Brain microvascular endothelial cell (primary cell): ENCODE measurements at regions not wholly inside any gene's neighbourhood (a gene's known extent, or its start where the extent isn't known, plus 50 kb on each side); places are given as distances from the start of the nearest gene placed in this dataset.

Experiments
- DNase-seq: peaks from one replicate; pipeline ENCODE4 v3.0.0-alpha.2; 2020
- H3K27ac ChIP-seq: fragments of 250-450 bp; sonication (Bioruptor Pico); 2 replicates; pipeline ENCODE4 v1.5.1; 2020; ENCODE audit warnings: mild to moderate bottlenecking, moderate library complexity
- H3K27me3 ChIP-seq: fragments of 250-450 bp; sonication (Bioruptor Pico); replicated peaks from 2 replicates; pipeline ENCODE4 v1.5.1; 2020; ENCODE audit warnings: mild to moderate bottlenecking
- H3K36me3 ChIP-seq: fragments of 250-450 bp; sonication (Bioruptor Pico); replicated peaks from 2 replicates; pipeline ENCODE4 v1.5.1; 2020; ENCODE audit warnings: mild to moderate bottlenecking
- H3K4me3 ChIP-seq: 2 replicates; pipeline ENCODE4 v1.5.1; 2011; ENCODE audit warnings: low read depth, mild to moderate bottlenecking, control low read depth, low read length, moderate library complexity
- in situ Hi-C: cut with HindIII; loops from 2 replicates; pipeline ENCODE4 v1.10.0; 2017; ENCODE audit warnings: low sequenced_read_pairs, low pct_ligation_motif_present
- TF ChIP-seq, protein P1 (sequence below): IDR thresholded peaks from 2 replicates; pipeline ENCODE4 v1.5.1; 2011; ENCODE audit warnings: low read depth, mild to moderate bottlenecking, moderate library complexity, low read length, control low read depth, inconsistent platforms; ENCODE audit errors: missing control alignments

DNA sequence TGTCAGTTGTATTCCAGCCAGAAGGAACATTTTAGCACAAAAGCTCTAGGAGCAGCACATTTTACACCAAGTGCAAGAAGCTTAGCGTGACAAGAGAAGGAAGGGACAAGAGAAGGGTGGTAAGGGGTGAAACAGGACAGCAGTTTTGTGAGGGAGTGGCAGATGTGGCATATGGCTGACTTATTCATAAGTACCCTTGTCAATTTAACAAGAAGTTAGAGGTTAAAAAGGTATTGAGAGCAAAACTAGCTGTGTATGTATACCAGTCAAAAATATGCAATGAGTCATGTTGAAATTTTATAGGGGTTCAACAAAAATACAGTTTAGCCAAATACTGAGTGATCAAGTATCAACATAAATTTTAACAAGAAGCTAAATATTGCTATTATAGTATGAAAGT, 561.5 kb upstream of the POT1 start:
- in situ Hi-C loops: no loop called here
- no peak overlapping the region for H3K27ac ChIP-seq
- TF ChIP-seq, protein P1, sequence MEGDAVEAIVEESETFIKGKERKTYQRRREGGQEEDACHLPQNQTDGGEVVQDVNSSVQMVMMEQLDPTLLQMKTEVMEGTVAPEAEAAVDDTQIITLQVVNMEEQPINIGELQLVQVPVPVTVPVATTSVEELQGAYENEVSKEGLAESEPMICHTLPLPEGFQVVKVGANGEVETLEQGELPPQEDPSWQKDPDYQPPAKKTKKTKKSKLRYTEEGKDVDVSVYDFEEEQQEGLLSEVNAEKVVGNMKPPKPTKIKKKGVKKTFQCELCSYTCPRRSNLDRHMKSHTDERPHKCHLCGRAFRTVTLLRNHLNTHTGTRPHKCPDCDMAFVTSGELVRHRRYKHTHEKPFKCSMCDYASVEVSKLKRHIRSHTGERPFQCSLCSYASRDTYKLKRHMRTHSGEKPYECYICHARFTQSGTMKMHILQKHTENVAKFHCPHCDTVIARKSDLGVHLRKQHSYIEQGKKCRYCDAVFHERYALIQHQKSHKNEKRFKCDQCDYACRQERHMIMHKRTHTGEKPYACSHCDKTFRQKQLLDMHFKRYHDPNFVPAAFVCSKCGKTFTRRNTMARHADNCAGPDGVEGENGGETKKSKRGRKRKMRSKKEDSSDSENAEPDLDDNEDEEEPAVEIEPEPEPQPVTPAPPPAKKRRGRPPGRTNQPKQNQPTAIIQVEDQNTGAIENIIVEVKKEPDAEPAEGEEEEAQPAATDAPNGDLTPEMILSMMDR: no peak
- no peaks in the 10 kb centered on the region for H3K27me3 ChIP-seq
- no peak for DNase-seq
- H3K4me3 ChIP-seq: no peak overlapping the region
- no peaks in the 10 kb centered on the region for H3K36me3 ChIP-seq

DNA sequence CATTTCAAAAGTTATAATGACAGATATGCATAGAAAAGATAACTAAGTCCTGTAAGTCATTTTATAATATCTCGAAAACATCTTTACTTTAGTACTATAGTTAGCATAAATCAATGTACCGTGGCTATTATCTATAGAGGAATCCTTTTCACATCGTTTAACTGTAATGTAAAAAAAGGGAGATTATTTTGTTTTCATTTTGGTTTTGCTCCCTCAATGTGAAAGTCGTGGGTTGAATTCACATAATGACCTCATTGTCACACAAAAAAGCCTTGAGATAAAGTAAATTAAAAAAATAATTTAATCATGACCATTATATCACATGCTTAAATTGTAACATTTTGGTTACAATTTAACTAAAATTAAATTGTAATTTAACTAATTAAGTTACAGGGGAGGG, 560.5 kb upstream of the POT1 start:
- no peak for DNase-seq
- Histone ChIP-seq H3K36me3 (no peaks in the 10 kb centered on the region), H3K27ac (no peak overlapping the region), H3K27me3 (no peaks in the 10 kb centered on the region), H3K4me3 (no peak overlapping the region)
- in situ Hi-C loops: no loop called here
- TF ChIP-seq, protein P1: no peak

DNA sequence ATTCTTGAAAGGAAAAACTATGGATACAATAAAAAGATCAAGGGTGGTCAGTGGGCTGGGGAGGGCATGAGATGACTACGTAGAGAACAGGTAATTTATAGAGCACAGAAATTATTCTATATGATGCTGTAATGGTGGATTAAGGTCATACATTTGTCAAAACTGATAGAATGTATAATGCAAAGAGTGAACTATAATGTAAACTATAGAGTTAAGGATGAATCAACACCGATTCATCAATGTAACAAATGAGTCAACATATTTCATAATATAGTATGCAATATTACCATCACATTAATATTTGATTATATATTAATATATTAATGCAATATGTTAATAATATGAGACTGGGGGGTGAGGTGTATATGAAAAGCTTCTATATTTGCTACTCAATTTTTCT, 555.6 kb upstream of the POT1 start:
- no peak for DNase-seq
- H3K27ac ChIP-seq: no peak overlapping the region
- TF ChIP-seq, protein P1: no peak
- H3K27me3 ChIP-seq: no peaks in the 10 kb centered on the region
- no peaks in the 10 kb centered on the region for H3K36me3 ChIP-seq
- no peak overlapping the region for H3K4me3 ChIP-seq
- in situ Hi-C loops: no loop called here

DNA sequence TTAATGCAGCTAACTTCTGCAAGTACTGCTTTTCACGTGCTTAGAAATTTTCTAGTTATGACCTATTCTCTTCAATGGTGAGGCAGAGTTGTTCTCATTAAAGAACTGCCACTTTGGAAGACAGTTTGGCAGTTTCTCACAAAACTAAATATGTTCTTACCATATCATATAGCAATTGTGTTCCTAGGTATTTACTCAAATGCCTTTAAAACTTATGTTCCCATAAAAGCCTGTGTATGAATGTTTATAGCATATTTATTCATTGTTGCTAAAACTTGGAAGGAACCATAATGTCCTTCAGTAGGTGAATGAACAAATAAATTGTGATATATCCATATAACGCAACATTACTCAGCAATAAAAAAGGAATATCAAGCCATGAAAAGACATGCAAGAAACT, 555.1 kb upstream of the POT1 start:
- no peak for DNase-seq
- in situ Hi-C loops: no loop called here
- no peaks in the 10 kb centered on the region for H3K36me3 ChIP-seq
- TF ChIP-seq, protein P1: no peak
- H3K27me3 ChIP-seq: no peaks in the 10 kb centered on the region
- no peak overlapping the region for H3K27ac ChIP-seq
- no peak overlapping the region for H3K4me3 ChIP-seq

DNA sequence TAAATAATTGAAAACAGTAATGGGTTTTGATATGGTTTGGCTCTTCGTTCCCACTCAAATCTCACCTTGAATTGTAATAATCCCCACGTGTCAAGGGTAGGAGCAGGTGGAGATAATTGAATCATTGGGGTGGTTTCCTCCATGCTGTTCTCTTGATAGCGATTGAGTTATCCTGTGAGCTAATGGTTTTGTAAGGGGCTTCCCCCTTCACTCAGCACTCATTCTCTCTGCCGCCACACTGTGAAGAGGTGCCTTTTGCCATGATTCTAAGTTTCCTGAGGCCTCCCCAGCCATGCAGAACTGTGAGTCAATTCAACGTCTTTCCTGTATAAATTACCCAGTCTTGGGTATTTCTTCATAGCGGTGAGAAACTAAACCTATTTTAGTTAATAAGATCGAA, 551.7 kb upstream of the POT1 start:
- Histone ChIP-seq H3K27me3 (no peaks in the 10 kb centered on the region), H3K27ac (no peak overlapping the region), H3K36me3 (no peaks in the 10 kb centered on the region), H3K4me3 (no peak overlapping the region)
- no peak for DNase-seq
- TF ChIP-seq, protein P1: no peak
- in situ Hi-C loops: no loop called here

DNA sequence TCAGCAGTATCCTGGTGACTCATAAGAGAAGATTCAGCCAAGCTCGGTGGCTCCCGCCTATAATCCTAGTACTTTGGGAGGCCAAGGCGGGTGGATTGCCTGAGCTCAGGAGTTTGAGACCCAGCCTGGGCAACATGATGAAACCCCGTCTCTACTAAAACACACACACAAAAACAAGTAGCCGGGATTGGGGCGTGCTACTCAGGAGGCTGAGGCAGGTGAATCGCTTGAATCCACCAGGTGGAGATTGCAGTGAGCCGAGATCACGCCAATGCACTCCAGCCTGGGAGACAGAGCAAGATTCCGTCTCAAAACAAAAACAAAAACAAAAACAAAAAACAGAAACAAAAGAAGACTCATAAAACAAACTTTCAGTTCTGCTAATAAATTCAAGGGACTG, 551.1 kb upstream of the POT1 start:
- no peaks in the 10 kb centered on the region for H3K36me3 ChIP-seq
- DNase-seq: no peak
- H3K4me3 ChIP-seq: no peak overlapping the region
- TF ChIP-seq, protein P1: no peak
- in situ Hi-C loops: no loop called here
- no peaks in the 10 kb centered on the region for H3K27me3 ChIP-seq
- no peak overlapping the region for H3K27ac ChIP-seq
